SW 1271 (cell line): ENCODE measurements at regions not wholly inside any gene's neighbourhood (a gene's known extent, or its start where the extent isn't known, plus 50 kb on each side); places are given as distances from the start of the nearest gene placed in this dataset.

ENCODE experiments used
- DNase-seq, 2 experiments: peaks; one replicate each; lab custom pipeline; 2025; lab: John Stamatoyannopoulos, UW

- DNase-seq, result no peak
Measured at GRCh38 chr2:76455910-76456309, 745.2 kb upstream of the GCFC2 start.

- DNase-seq, result no peak
Measured at GRCh38 chr2:76450024-76450475, 739.3 kb upstream of the GCFC2 start.

- no peak for DNase-seq
Measured at GRCh38 chr2:76448956-76449355, 738.2 kb upstream of the GCFC2 start.

- DNase-seq, result no peak
Measured at GRCh38 chr2:76447294-76447693, 736.6 kb upstream of the GCFC2 start.

GRCh38 chr2:76446872-76447271 is 736.2 kb upstream of the GCFC2 start:
- no peak for DNase-seq

- DNase-seq, result no peak
Measured at GRCh38 chr2:76445880-76446279, 735.2 kb upstream of the GCFC2 start.

- DNase-seq, result no peak
Measured at GRCh38 chr2:76444732-76445131, 734.0 kb upstream of the GCFC2 start.

GRCh38 chr2:76437564-76437963 is 726.8 kb upstream of the GCFC2 start:
- DNase-seq, result no peak

- no peak for DNase-seq
Measured at GRCh38 chr2:76429374-76429773, 718.7 kb upstream of the GCFC2 start.

GRCh38 chr2:76427452-76427851 is 716.7 kb upstream of the GCFC2 start:
- DNase-seq, result no peak

GRCh38 chr2:76415821-76416220 is 705.1 kb upstream of the GCFC2 start:
- DNase-seq, result no peak

GRCh38 chr2:76413436-76413835 is 702.7 kb upstream of the GCFC2 start:
- DNase-seq, result no peak

- DNase-seq, result no peak
Measured at GRCh38 chr2:76406134-76406855, 695.6 kb upstream of the GCFC2 start.

GRCh38 chr2:76393356-76393755 is 682.6 kb upstream of the GCFC2 start:
- no peak for DNase-seq

GRCh38 chr2:76391678-76392077 is 681.0 kb upstream of the GCFC2 start:
- no peak for DNase-seq

- DNase-seq, result no peak
Measured at GRCh38 chr2:76387294-76387693, 676.6 kb upstream of the GCFC2 start.

GRCh38 chr2:76385943-76386342 is 675.2 kb upstream of the GCFC2 start:
- no peak for DNase-seq

GRCh38 chr2:76381624-76382023 is 670.9 kb upstream of the GCFC2 start:
- DNase-seq, result no peak

- DNase-seq, result no peak
Measured at GRCh38 chr2:76378140-76378539, 667.4 kb upstream of the GCFC2 start.

- no peak for DNase-seq
Measured at GRCh38 chr2:76341439-76341838, 630.7 kb upstream of the GCFC2 start.

GRCh38 chr2:76332871-76333270 is 622.2 kb upstream of the GCFC2 start:
- DNase-seq, result no peak

GRCh38 chr2:76330865-76331264 is 620.1 kb upstream of the GCFC2 start:
- DNase-seq, result no peak

GRCh38 chr2:76326636-76327035 is 615.9 kb upstream of the GCFC2 start:
- DNase-seq, result no peak

GRCh38 chr2:76323381-76323780 is 612.7 kb upstream of the GCFC2 start:
- DNase-seq, result no peak
